ENCODE measurements at regions not wholly inside any gene's neighbourhood (a gene's known extent, or its start where the extent isn't known, plus 50 kb on each side); places are given as distances from the start of the nearest gene placed in this dataset.

DNA sequence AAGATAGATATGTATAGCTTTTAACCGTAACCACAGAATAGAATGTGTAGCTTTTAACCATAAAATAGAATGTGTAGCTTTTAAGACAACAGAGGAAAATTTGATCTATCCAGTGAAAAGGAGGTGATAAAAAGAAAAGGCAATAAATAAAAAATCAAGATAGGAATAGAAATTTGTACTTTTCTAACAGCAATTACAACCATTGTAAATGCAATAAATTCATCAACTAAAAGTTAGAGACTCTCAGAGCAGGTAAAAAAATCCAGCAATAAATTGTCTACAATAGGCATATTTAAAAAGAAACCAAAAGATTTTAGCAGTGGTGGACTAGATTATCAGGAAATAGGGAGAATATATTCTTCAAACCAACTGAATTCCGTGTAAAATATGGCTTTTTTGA lies 63.8 kb upstream of the ABHD2 start:
- TF ChIP-seq, protein P1, sequence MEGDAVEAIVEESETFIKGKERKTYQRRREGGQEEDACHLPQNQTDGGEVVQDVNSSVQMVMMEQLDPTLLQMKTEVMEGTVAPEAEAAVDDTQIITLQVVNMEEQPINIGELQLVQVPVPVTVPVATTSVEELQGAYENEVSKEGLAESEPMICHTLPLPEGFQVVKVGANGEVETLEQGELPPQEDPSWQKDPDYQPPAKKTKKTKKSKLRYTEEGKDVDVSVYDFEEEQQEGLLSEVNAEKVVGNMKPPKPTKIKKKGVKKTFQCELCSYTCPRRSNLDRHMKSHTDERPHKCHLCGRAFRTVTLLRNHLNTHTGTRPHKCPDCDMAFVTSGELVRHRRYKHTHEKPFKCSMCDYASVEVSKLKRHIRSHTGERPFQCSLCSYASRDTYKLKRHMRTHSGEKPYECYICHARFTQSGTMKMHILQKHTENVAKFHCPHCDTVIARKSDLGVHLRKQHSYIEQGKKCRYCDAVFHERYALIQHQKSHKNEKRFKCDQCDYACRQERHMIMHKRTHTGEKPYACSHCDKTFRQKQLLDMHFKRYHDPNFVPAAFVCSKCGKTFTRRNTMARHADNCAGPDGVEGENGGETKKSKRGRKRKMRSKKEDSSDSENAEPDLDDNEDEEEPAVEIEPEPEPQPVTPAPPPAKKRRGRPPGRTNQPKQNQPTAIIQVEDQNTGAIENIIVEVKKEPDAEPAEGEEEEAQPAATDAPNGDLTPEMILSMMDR (IDR thresholded peaks at IDR 0.05) = no peak

DNA sequence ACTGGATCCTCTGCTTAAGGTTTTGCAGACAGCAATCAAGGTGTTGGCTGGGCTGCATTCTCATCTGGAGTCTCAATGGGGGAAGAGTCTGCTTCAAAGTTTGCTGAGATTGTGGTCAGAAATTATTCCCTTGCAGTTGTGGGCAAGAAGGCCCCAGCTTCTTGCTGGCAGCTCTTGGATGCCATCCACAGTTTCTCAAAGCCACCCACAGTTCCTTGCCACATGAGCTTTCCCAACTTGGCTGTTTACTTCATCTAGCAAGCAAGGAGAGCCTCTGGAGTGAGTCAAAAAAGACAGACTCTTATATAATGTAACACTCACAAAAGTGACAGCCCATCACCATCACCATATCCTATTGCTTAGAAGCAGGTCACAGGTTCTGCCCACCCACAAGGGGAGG lies 62.1 kb upstream of the ABHD2 start:
- TF ChIP-seq, protein P1 (IDR thresholded peaks at IDR 0.05) = no peak

DNA sequence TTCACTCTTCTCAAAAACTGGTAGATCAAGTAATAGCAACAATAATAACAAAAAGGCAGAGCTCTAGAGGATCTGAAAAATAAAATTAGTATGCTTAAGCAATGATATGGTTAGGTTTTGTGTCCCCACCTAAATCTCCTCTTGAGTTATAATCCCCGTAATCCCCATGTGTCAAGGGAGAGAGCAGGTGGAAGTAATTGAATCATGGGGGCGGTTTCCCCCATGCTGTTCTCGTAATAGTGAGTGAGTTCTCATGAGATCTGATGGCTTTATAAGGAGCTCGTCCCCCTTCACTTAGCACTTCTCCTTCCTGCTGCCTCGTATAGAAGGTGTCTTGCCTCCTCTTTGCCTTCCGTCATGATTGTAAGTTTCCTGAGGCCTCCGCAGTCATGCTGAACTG lies 60.2 kb upstream of the ABHD2 start:
- TF ChIP-seq, protein P1 (IDR thresholded peaks at IDR 0.05) = no peak

DNA sequence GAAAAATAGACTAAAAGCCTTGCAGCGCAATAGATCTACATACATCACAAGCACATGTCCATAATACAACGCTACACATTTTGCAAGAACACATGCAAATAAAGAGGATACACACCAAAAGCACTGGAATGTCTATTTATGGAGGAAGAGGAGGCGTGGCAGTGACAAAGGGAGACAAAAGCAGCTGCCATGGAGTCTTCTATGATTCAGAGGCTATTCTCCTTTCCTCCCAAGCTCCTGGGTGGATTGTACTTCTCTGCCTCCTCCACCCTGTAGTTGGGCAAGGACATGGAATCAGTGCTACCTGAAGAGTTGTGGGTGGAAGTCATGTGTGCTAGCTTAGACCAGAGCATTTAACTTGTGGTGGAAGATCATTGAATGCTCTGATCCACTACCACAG lies 57.9 kb upstream of the ABHD2 start:
- TF ChIP-seq, protein P1 (IDR thresholded peaks at IDR 0.05) = no peak

DNA sequence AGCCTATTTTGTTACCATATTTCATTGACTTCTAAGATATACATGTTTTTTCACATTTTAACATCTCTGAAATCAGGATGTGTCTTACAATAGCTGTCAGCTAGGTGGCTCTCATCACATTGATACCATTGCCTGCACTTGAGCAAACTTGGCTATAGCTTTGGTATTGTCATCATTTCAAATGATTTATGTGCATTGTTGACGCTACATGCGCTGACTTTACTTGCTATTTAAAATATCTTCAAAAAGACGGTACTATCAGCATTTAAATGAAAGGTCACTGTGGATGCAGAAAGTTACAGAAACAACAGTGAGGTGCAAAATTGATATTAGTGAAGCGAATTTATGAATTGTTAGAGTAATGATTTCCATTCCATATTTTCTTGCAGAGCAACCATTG lies 54.0 kb upstream of the ABHD2 start:
- TF ChIP-seq, protein P1 (IDR thresholded peaks at IDR 0.05) = peak; percentile 68

DNA sequence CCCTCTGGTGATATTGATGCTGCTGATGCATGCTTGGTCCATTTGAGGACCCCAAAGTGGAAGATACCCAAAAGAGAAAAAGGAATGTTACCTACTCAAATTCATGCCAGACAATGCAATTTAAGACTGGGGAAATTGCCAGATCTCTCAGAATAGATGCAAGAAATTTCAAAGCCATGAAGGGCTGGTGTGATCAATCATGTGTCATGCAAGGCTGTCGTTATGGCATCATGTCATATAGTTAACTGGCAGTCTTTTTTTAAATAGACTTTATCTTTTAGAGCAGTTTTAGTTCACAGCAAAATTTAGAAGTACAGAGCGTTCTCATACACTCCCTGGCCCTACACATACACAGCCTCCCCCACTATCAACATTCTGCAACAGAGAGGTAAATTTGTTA lies 53.1 kb upstream of the ABHD2 start:
- TF ChIP-seq, protein P1 (IDR thresholded peaks at IDR 0.05) = no peak

DNA sequence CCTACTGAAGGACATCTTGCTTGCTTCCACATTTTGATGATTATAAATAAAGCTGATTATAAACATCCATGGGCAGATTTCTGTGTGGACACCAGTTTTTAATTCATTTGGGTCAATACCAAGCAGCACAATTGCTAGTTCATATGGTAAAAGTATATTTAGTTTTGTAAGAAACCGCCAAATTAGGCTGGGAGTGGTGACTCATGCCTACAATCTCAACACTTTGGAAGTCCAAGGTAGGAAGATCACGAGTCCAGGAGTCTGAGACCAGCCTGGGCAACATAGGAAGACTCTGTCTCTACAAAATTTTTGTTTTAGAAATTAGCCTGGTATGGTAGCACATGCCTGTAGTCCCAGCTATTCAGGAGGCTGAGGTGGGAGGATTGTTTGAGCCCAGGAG lies 52.6 kb upstream of the ABHD2 start:
- TF ChIP-seq, protein P1 (IDR thresholded peaks at IDR 0.05) = no peak

DNA sequence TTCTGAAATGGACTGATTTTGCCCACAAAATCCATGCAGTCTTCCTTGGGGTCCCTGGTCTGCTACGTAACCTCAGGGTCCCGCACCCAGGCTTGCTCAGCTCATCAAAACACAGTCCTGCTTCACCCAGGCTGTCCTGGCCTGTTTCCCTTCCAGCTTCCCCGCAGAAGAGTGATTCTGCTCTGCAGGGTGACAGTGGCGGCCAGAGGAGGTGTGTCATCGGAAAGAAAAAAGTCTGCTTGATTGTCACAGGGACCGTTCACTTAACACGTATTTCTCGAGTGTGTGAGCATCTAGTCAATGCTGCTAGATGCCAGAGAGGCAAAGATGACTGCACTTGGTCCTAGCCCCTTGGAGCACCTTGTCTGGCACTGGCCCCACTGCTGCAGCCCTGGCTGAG lies 50.1 kb upstream of the ABHD2 start:
- TF ChIP-seq, protein P1 (IDR thresholded peaks at IDR 0.05) = no peak
